Fibroblast of lung (primary cell): ENCODE measurements at regions not wholly inside any gene's neighbourhood (a gene's known extent, or its start where the extent isn't known, plus 50 kb on each side); places are given as distances from the start of the nearest gene placed in this dataset.

ENCODE experiments used
- CTCF ChIP-seq, 2 donors: IDR thresholded peaks in 1 of 2; conservative IDR thresholded peaks in 1 of 2; 1 replicate in 1 of 2; 2 replicates in 1 of 2; pipeline ENCODE4 v1.5.1; 2011 to 2012; ENCODE audit warnings: low read length in 2 of 2, control low read depth in 1 of 2, inconsistent platforms in 1 of 2, low read depth in 1 of 2, mild to moderate bottlenecking in 1 of 2
- EZH2 ChIP-seq: IDR thresholded peaks from 2 replicates; pipeline ENCODE4 v1.5.1; 2012; ENCODE audit warnings: low read length, control low read depth, mild to moderate bottlenecking; ENCODE audit errors: missing control alignments

GRCh38 chr1:68889471-68889870, 392.6 kb upstream of the DEPDC1 start:
- TF ChIP-seq EZH2 (no peak), CTCF (conservative IDR thresholded peaks at IDR 0.05 in 1 of 2, IDR thresholded peaks at IDR 0.05 in 1 of 2; ENCODE audit: low read depth in 1 of 2, low read length in 2 of 2) (no peak)
